Trophoblast cell (in vitro differentiated cells and primary cell): ENCODE measurements at regions not wholly inside any gene's neighbourhood (a gene's known extent, or its start where the extent isn't known, plus 50 kb on each side); places are given as distances from the start of the nearest gene placed in this dataset.

ENCODE experiments used
- DNase-seq, 2 donors: peaks; one replicate each; pipeline ENCODE4 v3.0.0-alpha.2; 2016
- H2AFZ ChIP-seq: 2 replicates; pipeline ENCODE4 v1.6.1; 2013; ENCODE audit warnings: low read length, moderate library complexity, mild to moderate bottlenecking; ENCODE audit not compliant: insufficient read depth, poor library complexity
- H2AK5ac ChIP-seq: 2 replicates; pipeline ENCODE4 v1.6.1; 2013; ENCODE audit warnings: mild to moderate bottlenecking, low read length
- H2BK120ac ChIP-seq: 2 replicates; pipeline ENCODE4 v1.6.1; 2013; ENCODE audit warnings: low read length, mild to moderate bottlenecking, moderate library complexity; ENCODE audit not compliant: insufficient read depth, poor library complexity
- H2BK12ac ChIP-seq: 2 replicates; pipeline ENCODE4 v1.6.1; 2013; ENCODE audit warnings: mild to moderate bottlenecking, low read length, moderate library complexity
- H2BK5ac ChIP-seq: 2 replicates; pipeline ENCODE4 v1.6.1; 2013; ENCODE audit warnings: low read length, low read depth, moderate library complexity, mild to moderate bottlenecking; ENCODE audit not compliant: poor library complexity
- H3K14ac ChIP-seq: 2 replicates; pipeline ENCODE4 v1.6.1; 2013; ENCODE audit warnings: mild to moderate bottlenecking, low read length
- H3K18ac ChIP-seq: 2 replicates; pipeline ENCODE4 v1.6.1; 2013; ENCODE audit warnings: mild to moderate bottlenecking, low read length
- H3K23ac ChIP-seq: 2 replicates; pipeline ENCODE4 v1.6.1; 2013; ENCODE audit warnings: low read length
- H3K27ac ChIP-seq: 2 replicates; pipeline ENCODE4 v1.5.1; 2013; ENCODE audit warnings: low read depth, mild to moderate bottlenecking, inconsistent platforms, low read length, moderate library complexity
- H3K27me3 ChIP-seq: 2 replicates; pipeline ENCODE4 v1.6.1; 2013; ENCODE audit warnings: inconsistent platforms, mild to moderate bottlenecking, low read length, moderate library complexity; ENCODE audit not compliant: insufficient read depth
- H3K36me3 ChIP-seq, 2 experiments: 1 replicate in 1 of 2; 2 replicates in 1 of 2; pipeline ENCODE4 v1.6.1; 2013; ENCODE audit warnings: low read length in 2 of 2, mild to moderate bottlenecking in 2 of 2, moderate library complexity in 1 of 2; ENCODE audit not compliant: insufficient read depth in 2 of 2, control insufficient read depth in 1 of 2
- H3K4ac ChIP-seq: 2 replicates; pipeline ENCODE4 v1.6.1; 2013; ENCODE audit warnings: low read depth, mild to moderate bottlenecking, low read length, moderate library complexity
- H3K4me1 ChIP-seq, 2 experiments: 1 replicate in 1 of 2; 2 replicates in 1 of 2; pipeline ENCODE4 v1.6.1; 2013; ENCODE audit warnings: low read length in 2 of 2, mild to moderate bottlenecking in 2 of 2, moderate library complexity in 1 of 2; ENCODE audit not compliant: insufficient read depth in 2 of 2, control insufficient read depth in 1 of 2
- H3K4me2 ChIP-seq: 2 replicates; pipeline ENCODE4 v1.6.1; 2013; ENCODE audit warnings: inconsistent platforms, mild to moderate bottlenecking, low read length, moderate library complexity
- H3K4me3 ChIP-seq: 2 replicates; pipeline ENCODE4 v1.5.1; 2013; ENCODE audit warnings: mild to moderate bottlenecking, low read depth, low read length, inconsistent platforms
- H3K79me1 ChIP-seq: one replicate; pipeline ENCODE4 v1.6.1; 2013; ENCODE audit warnings: low read length
- H3K79me2 ChIP-seq: 2 replicates; pipeline ENCODE4 v1.6.1; 2013; ENCODE audit warnings: low read length, mild to moderate bottlenecking; ENCODE audit not compliant: control insufficient read depth, insufficient read depth, poor library complexity
- H3K9ac ChIP-seq: 2 replicates; pipeline ENCODE4 v1.6.1; 2013; ENCODE audit warnings: mild to moderate bottlenecking, low read length
- H3K9me3 ChIP-seq: 2 replicates; pipeline ENCODE4 v1.6.1; 2013; ENCODE audit warnings: low read depth, mild to moderate bottlenecking, control low read depth, inconsistent platforms, low read length; ENCODE audit not compliant: insufficient read depth
- H4K12ac ChIP-seq: 2 replicates; pipeline ENCODE4 v1.6.1; 2013; ENCODE audit warnings: low read depth, mild to moderate bottlenecking, low read length, moderate library complexity
- H4K8ac ChIP-seq: 2 replicates; pipeline ENCODE4 v1.6.1; 2013; ENCODE audit warnings: low read depth, mild to moderate bottlenecking, low read length, moderate library complexity
- H4K91ac ChIP-seq: one replicate; pipeline ENCODE4 v1.6.1; 2013; ENCODE audit warnings: low read depth, mild to moderate bottlenecking, low read length, moderate library complexity
- WGBS: extraction: QIAGEN DNeasy Blood & Tissue Kit; methylation state at CpG from one replicate; pipeline ENCODE4 v1.1.7; 2013; ENCODE audit warnings: missing lambda C conversion rate; ENCODE audit not compliant: insufficient read length, insufficient coverage; ENCODE audit errors: extremely low coverage; 5-methylcytosine and 5-hydroxymethylcytosine counted together

DNA sequence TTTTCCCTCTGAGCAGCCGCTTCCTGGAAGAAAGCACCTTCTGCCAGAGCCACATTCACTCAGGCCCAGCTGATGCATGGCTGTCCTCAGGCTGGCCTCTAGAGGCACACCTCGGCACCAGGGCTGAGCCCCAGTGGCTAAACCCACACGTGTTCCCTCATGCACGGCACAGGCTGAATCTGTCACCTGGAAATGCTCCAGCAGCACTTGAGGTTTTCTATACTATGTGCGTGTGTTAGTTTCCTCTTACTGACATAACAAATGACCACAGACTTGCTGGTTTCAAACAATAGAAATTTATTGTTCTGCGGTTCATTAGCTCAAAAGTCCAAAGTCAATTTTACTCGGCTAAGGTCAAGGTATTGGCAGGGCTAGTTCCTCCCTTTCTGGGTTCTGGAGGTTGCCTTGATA is 141.4 kb downstream of the LRRC70 start:
- H3K9me3 ChIP-seq = no peaks in the 10 kb centered on the region
- no peak overlapping the region for H4K8ac ChIP-seq
- H3K4me1 ChIP-seq = peaks cover 0 to 2% of the 10 kb centered on the region in 2 experiments
- no peak overlapping the region for H2AK5ac ChIP-seq
- H3K4ac ChIP-seq = no peak overlapping the region
- H3K18ac ChIP-seq = no peak overlapping the region
- H2BK120ac ChIP-seq = no peak overlapping the region
- no peaks in the 10 kb centered on the region for H3K27me3 ChIP-seq
- no peak overlapping the region for H2BK5ac ChIP-seq
- no peak overlapping the region for H3K14ac ChIP-seq
- no peaks in the 10 kb centered on the region for H3K79me2 ChIP-seq
- no peak overlapping the region for H3K4me3 ChIP-seq
- DNase-seq = peak in 1 of 2 donors; percentile 21
- no peak overlapping the region for H2BK12ac ChIP-seq
- H3K79me1 ChIP-seq = no peaks in the 10 kb centered on the region
- no CpG with 5 or more reads among the region's 7 CpGs for WGBS
- no peak overlapping the region for H4K12ac ChIP-seq
- H4K91ac ChIP-seq = no peak overlapping the region
- no peak overlapping the region for H3K9ac ChIP-seq
- H3K23ac ChIP-seq = no peak overlapping the region
- H2AFZ ChIP-seq = no peak overlapping the region
- H3K4me2 ChIP-seq = no peak overlapping the region
- no peaks in the 10 kb centered on the region for H3K36me3 ChIP-seq
- H3K27ac ChIP-seq = no peak overlapping the region

DNA sequence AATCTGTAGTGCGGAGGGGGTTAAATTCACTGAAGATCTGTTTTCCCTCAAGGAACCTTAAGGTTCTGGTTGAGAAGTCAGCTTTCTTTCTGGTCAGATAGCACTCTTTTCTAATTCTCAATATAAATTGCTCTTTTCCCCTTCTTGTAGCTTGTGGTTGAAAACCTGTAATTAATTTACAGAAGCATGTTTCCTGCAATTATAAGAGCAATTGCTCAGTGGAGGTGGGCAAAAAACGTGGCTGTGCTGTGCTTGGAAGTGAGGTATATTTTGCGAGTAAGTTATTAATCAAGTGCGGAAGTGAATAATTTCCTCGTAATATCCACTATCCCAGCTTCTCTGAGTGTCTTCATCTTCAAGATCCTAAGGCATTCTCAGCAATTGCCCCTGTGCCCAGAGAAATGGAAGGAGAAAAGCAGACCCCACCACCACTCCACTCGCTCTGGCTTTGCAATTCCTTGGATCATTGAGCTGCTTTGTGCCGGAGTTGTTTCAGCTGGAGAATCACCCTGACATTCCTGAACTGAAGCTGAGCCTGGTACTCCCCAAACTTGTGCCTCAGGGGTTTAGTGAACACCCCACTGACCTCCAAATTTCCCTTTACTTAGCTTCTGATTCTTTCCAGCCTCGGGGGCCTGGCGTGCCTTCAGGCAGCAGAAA is 140.6 kb downstream of the LRRC70 start:
- H3K27ac ChIP-seq = no peak overlapping the region
- DNase-seq = no peak
- no peak overlapping the region for H2BK12ac ChIP-seq
- no peak overlapping the region for H3K14ac ChIP-seq
- WGBS = no CpG with 5 or more reads among the region's 9 CpGs
- no peaks in the 10 kb centered on the region for H3K9me3 ChIP-seq
- no peak overlapping the region for H3K4ac ChIP-seq
- H4K12ac ChIP-seq = no peak overlapping the region
- H2AK5ac ChIP-seq = no peak overlapping the region
- no peak overlapping the region for H4K8ac ChIP-seq
- no peak overlapping the region for H3K23ac ChIP-seq
- H2AFZ ChIP-seq = no peak overlapping the region
- no peaks in the 10 kb centered on the region for H3K79me1 ChIP-seq
- no peak overlapping the region for H2BK120ac ChIP-seq
- H4K91ac ChIP-seq = no peak overlapping the region
- no peak overlapping the region for H2BK5ac ChIP-seq
- H3K18ac ChIP-seq = no peak overlapping the region
- no peak overlapping the region for H3K4me3 ChIP-seq
- no peak overlapping the region for H3K9ac ChIP-seq
- no peak overlapping the region for H3K4me2 ChIP-seq
- no peaks in the 10 kb centered on the region for H3K36me3 ChIP-seq
- no peaks in the 10 kb centered on the region for H3K27me3 ChIP-seq
- H3K79me2 ChIP-seq = no peaks in the 10 kb centered on the region
- H3K4me1 ChIP-seq = peaks cover 0 to 2% of the 10 kb centered on the region in 2 experiments

DNA sequence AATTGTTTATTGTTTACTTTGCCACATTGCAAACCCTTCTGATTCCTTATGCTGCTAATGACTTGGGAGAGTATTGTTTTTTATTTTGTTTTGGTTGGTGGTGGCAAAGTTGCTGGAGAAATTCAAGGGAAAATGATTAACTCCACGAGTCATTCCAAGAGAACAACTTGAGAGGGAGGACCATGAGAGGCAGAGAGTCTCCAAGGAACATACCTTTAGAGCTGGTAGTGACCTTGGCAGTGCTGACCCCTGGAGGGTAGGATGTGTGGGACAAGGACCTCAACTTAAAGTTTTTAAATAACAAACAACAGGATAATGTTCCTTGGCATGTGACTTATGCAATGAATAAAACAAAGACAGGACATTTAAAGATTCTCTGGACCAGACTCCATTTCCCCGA is 139.7 kb downstream of the LRRC70 start:
- no peak overlapping the region for H3K14ac ChIP-seq
- no peak overlapping the region for H3K4me2 ChIP-seq
- no peak overlapping the region for H3K18ac ChIP-seq
- no peaks in the 10 kb centered on the region for H3K79me2 ChIP-seq
- no peak overlapping the region for H3K4me3 ChIP-seq
- no peak overlapping the region for H4K8ac ChIP-seq
- WGBS = no CpG with 5 or more reads among the region's 2 CpGs
- no peak overlapping the region for H3K27ac ChIP-seq
- no peak overlapping the region for H4K91ac ChIP-seq
- no peak overlapping the region for H3K9ac ChIP-seq
- H2AK5ac ChIP-seq = no peak overlapping the region
- H3K4ac ChIP-seq = no peak overlapping the region
- no peaks in the 10 kb centered on the region for H3K79me1 ChIP-seq
- no peak overlapping the region for H4K12ac ChIP-seq
- no peak overlapping the region for H2BK5ac ChIP-seq
- no peaks in the 10 kb centered on the region for H3K36me3 ChIP-seq
- H3K27me3 ChIP-seq = no peaks in the 10 kb centered on the region
- H3K23ac ChIP-seq = no peak overlapping the region
- peaks cover 0 to 2% of the 10 kb centered on the region in 2 experiments for H3K4me1 ChIP-seq
- H3K9me3 ChIP-seq = no peaks in the 10 kb centered on the region
- no peak overlapping the region for H2BK12ac ChIP-seq
- H2BK120ac ChIP-seq = no peak overlapping the region
- H2AFZ ChIP-seq = no peak overlapping the region
- DNase-seq = peak in 1 of 2 donors; percentile 22

DNA sequence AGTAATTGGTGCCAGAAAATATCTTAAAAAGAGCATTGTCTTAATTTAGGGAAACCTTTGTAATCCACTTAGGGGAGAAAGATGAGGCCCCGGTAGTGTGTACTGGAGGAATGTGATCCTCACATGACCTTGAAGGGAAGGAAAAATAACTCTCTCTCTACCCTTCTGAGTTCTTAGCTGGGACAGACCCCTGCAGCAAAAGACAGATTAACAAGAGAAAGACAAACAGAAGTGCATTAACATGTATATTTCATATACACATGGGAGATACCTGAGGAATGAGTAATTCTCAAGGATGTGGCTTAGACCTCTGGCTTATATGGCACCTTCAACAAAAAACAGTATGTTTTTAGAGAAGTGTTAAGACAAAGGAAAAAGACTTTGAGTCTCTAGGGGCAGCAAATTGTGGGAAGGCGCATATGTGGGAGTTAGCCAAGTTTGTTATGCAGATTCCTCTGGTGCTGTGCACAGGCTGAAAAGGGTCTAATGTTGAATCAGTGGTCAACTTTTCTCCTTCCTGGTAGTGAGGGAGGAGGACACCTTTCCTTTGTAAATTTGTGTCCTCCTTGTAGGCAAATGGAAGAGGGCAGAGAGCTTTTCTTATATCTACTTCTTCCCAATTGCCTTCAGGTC is 138.8 kb downstream of the LRRC70 start:
- WGBS = no CpG with 5 or more reads among the region's 2 CpGs

More for the DNA sequence above, 138.8 kb downstream of the LRRC70 start:
- Histone ChIP-seq H3K27me3 (no peaks in the 10 kb centered on the region), H3K14ac (no peak overlapping the region), H3K79me1 (no peaks in the 10 kb centered on the region), H3K4me3 (no peak overlapping the region), H4K91ac (no peak overlapping the region), H3K23ac (no peak overlapping the region), H3K4me1 (peaks cover 0 to 2% of the 10 kb centered on the region in 2 experiments), H4K8ac (no peak overlapping the region), H3K9ac (no peak overlapping the region), H3K4ac (no peak overlapping the region), H2BK5ac (no peak overlapping the region), H3K36me3 (no peaks in the 10 kb centered on the region), H3K4me2 (no peak overlapping the region), H2AFZ (no peak overlapping the region), H2BK120ac (no peak overlapping the region), H3K18ac (no peak overlapping the region), H3K79me2 (no peaks in the 10 kb centered on the region), H2BK12ac (no peak overlapping the region), H3K9me3 (no peaks in the 10 kb centered on the region), H3K27ac (no peak overlapping the region), H2AK5ac (no peak overlapping the region), H4K12ac (no peak overlapping the region)
- no peak for DNase-seq
